COLO829 (cell line): ENCODE measurements at regions not wholly inside any gene's neighbourhood (a gene's known extent, or its start where the extent isn't known, plus 50 kb on each side); places are given as distances from the start of the nearest gene placed in this dataset.
"Not testable (repeated sequence)": the region's sequence is repeated elsewhere in the genome, so short reads cannot be mapped to it uniquely, and the experiment has no call there.

Source experiments
- DNase-seq: peaks from one replicate; pipeline ENCODE4 v3.0.0; 2012; ENCODE audit warnings: low spot score

DNA sequence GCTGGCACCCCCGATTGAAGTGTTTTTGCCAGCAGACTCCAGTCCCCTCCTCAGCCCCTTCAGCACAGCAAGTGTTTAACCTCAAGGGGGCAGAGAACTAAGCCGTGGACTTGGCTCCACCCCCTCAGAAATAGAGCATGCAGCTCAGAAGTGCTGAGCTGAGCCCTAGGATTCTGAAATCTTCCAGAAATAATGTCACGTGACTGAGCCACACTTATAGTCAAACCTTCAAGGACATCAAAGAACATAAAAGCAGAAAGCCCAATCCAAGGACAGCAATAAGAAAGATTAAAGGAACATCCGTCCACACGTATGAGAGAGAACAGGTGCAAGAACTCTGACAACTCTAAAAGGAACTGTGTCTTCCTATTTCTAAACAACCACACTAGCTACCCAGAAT is 317.7 kb upstream of the LRFN5 start:
- no peak for DNase-seq

DNA sequence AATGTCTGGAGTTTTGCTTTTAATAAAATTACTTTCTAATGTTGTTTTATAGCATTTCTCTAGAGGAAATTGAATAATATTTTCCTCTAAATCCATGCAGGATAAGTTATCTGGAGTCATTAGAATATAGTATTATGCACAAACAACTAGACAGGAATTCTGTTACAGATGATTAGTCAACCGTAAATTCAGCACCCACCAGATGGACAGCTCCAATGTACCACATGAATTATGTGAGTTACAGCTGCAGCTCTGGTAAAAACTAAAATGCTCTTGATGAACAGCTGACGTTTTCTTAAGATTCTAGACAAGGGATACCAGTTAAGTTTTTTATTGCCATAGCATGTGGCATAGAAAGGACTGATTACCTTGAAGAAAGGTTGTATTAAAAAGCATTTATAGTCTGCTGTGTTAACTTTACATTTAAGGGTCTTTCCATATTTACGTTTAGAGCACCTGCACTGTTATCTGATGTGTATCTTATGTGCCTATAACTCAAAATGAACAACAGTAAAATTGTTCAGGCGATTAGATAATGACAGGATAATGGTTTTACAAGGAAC is 321.4 kb upstream of the LRFN5 start:
- peak; percentile 1 for DNase-seq

DNA sequence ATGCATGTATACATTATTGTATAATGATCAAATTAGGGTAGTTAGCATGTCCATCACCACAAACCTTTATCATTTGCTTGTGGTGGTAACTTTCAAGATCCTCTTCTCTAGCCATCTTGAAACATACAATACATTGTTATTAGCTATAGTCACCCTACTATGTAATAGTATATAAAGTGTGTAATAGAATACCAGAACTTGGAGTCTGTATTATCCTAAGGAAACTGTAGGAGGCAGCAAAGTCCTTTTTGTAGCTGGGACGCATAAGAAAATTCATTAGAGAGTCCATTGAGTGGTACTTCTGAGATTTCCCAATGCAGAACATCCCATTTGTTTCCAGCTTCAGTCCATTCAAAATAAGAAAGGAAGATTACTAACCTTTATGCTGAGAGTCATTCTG is 325.9 kb upstream of the LRFN5 start:
- DNase-seq, result no peak

DNA sequence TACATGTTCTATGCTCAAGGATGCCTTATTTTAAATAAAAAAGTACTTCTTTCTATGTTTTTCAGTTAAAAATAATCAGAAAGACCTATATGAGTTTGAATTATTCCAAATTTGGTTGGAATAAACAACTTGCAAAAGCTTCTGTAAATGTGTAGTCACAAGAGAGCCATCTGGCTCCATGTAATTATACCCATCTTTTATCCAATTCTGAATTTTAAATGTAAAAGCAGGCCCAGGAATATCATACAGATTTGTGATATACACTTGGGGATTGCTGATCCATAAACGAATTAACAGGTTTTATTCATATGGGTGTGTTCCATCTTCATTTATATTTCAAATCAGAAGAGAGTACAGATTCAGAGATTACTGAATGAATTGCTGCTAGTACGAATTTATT is 329.2 kb upstream of the LRFN5 start:
- no peak for DNase-seq

DNA sequence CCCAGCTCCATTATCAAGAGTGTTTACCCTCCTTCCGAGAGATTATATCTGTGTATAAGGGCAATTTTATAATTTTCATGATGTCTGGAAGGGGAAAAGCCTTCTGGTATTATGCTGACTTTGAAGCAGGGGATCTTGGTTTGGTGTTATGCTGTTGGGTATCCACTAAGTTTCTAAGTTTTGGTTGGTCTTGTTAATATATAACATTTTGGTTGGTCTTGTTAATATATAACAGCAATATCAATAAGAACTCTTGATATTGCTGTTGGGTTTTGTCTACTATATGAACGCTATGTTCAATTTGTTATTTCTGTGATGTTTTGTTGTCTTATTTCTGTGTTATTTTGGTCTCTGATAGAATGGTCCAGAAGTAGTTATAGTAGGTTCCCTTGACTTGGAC is 349.2 kb upstream of the LRFN5 start:
- no peak for DNase-seq

DNA sequence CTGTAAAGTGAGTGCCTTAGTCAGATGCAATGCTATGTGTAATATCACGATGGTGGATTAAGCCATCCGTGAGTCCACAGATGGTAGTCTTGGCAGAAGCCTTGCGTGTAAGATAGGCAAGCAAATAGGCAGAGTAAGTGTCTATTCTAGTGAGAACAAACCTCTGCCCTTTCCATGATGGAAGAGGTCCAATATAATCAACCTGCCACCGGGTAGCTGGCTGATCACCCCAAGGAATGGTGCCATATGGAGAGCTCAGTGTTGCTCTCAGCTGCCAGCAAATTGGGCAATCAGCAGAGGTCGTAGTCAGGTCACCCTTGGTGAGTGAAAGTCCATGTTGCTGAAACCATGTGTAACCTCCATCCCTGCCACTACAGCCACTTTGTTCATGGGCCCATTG is 371.2 kb upstream of the LRFN5 start:
- DNase-seq, result no peak

DNA sequence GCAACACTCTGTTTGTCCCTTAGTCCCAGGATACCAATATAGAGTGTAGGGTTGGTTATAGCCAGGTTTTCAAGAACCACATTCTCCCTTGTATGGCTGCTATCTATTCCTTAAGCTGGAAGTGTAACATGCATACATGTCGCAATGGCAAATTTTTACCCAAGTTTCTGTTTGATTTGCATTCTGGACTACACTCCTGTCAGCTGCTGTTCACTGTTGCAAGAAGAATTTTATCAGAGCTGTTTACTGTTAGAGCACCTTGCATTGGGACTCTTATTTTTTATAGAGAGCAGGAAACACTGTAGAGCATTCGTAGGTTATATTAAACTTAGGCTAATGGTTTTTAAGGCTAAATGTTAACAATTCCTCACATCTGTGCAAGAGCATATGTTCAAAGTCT is 376.0 kb upstream of the LRFN5 start:
- DNase-seq, result no peak

DNA sequence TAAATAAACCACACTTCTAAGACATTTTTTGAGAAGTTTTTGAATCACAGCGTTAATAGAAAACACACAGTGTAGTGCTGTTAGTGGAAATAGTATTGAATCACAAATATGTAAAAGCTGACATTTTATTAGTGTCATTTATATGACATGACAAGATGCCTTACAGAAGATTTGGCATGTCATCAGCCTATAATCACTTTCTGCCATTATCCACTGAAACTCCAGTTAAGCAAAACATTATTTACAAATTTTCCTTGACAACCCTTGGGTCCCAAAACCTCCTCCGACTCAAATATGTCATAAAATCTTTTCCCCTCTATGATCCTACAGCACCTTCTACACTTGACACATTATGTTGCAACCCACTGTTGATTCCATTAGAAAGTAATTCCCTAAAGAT is 376.9 kb upstream of the LRFN5 start:
- DNase-seq, result no peak

DNA sequence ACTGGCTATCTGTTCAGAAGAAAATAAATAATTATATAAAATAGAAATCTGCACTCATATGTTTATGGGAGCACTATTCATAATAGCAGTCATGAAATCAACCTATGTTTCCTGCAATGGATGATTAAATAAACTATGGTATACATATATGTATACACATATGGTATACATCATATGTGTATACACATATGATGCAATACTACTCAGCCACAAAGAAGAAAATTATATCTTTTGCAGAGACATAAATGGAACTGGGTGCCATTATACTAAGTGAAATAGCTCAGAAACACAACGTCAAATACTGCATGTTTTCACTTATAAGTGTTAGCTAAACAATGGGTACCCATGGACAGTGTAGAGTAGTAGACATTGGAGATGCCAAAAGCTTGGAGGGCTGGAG is 381.2 kb upstream of the LRFN5 start:
- DNase-seq, result no peak

- DNase-seq, result no peak
Observed at GRCh38 chr14:41222581-41222980, 384.1 kb upstream of the LRFN5 start.

- DNase-seq, result not testable (repeated sequence)
Observed at GRCh38 chr14:41214978-41215377, 391.7 kb upstream of the LRFN5 start.

DNA sequence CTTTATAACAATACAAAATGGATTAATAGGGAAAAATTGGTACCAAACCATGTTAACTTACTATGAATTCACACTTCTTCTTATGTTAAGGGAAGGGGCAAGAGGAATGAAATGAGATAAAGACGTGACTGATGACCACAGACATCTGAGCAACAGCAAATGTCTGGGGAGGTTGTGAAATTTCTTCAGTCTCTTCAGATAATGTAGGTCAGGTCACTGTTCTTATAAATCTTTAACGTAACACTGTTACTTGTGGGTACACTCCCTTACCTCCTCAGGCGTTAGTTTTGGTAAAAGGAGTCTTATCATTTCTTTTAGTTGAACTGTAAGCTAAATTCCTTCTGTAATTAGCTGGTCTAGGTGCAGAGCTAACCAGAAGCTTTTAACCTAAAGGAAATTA is 405.0 kb upstream of the LRFN5 start:
- DNase-seq, result no peak

DNA sequence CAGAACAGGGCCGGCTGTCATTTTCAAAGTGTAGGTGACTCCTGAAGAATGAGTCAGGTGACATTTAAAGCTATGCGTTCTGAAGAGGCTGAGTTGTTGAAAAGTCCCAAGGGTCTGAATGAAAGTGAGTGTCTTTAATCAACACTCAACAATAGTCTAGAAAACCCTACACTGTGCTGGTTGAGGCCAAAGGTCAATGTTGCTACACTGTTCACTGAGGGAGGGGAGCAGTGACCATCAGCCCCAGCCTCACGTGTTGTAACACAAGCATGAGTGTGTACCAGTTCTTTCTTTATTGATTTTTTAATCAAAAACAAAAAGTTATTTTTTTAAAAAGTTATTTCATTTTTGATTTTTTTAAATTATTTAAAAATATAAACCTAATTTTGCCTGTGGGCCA is 418.8 kb upstream of the LRFN5 start:
- DNase-seq, result no peak

DNA sequence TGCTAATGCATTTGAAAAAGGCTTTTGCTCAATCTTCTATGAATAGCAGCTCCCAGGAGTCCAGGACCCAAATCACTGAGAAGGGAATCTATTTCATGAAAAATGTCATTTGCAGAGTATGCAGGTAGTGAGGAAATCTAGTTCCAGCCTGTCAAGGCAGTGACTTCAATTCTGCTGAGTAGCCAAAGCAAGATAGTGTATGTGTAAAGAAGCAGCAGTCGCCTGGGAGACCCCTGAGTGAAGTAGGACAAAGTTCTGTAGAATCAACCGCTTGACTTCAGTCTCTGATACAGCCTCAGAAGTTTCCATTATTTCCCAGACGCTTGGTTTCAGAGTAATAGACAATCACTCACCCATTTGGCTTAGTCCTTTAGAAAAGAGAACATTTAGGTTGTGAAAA is 435.6 kb upstream of the LRFN5 start:
- no peak for DNase-seq

DNA sequence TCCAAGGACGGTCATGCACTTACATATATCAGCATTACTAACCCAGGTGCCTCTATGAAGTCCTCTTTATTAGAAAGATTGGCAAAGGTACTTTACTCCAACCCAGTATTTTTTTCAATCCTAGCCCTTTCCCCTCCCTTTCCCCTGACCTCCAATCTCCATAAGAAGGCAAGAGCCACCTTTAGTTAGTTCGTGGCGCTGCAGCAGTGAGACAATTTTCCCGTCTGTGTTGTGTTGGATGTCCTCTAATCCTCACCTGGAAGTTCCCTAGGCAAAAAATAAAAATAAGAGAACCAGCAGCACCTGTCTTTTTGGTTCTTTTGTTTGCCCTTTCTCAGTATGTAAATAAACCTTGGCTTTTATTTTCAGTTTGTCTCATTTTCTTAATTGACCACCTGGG is 439.6 kb upstream of the LRFN5 start:
- no peak for DNase-seq

GRCh38 chr14:41154143-41154807 is 452.4 kb upstream of the LRFN5 start:
- DNase-seq, result no peak

- no peak for DNase-seq
Observed at GRCh38 chr14:41146391-41146790, 460.3 kb upstream of the LRFN5 start.

- no peak for DNase-seq
Observed at GRCh38 chr14:41144370-41144769, 462.3 kb upstream of the LRFN5 start.

DNA sequence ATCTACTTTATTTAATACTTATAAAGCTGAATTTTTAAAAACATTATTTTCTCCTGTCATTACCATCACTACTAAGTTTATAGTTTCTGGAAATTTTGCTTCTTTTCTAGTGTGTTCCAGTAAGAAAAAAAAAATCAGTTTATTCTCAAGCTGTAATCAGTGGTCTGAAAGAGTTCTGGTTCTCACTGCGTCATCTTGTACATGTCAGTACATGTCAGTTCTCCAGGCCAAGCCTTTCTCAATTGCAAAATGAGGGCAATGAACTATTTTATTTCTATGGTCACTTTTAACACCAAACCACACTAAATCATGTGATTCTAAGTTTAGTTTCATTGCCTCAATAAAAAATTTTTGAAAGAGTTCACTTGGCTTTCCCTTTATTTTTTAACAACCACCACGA is 468.9 kb upstream of the LRFN5 start:
- no peak for DNase-seq

DNA sequence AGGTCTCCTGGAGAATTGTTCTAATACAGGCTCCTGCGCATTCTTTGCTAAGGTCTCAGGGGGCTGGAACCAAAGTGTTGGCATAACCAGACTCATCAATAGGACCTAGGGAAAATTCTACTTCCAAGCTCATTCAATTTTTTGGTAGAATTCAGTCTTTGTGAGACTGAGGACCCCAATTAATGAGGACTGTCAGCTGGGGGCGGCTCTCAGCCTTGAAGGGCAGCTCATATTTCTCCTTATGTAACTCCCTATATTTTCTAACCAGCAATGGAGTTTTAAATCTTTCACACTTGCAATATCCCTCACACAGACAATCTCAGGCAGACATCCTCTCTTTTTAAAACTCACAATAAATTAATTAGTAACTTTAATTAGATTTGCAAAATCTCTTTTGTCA is 476.4 kb upstream of the LRFN5 start:
- no peak for DNase-seq

DNA sequence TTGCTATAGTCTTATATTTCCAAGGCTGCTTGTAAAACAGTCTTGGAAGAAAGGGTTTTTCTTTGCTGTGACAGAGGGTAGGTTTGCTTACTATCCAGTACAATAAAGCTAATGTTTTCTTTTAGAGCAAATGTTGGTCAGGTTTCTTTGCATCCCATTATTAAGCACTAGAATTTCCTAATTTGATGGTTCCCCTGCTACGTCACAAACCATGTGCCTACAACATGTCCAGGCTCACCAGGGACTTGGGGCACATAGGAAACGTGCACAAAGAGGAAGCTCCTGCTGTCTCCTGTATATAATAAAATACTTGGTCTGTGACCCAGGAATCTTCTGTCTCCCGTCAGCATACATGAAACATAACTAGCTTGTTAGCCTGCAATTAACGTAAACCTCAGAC is 486.3 kb upstream of the LRFN5 start:
- DNase-seq, result no peak

- DNase-seq, result no peak
Observed at GRCh38 chr14:41096131-41096530, 510.5 kb upstream of the LRFN5 start.

DNA sequence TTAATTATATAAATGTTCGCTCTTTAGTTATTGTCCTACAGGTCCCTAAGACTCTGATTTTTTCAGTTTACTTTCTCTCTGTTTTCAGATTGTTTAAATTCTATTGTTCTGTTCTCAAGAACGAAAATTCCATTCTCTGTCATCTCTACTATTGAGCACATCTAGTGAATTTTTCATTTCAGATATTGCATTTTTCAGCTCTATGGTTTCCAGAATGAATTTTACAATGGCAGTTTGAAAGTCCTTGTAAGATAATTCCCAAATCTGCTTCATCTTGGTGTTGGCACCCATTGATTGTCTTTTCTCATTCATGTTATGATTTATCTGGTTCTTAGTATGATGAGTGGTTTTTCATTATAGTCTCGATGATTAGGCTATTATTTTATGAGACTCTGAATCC is 519.6 kb upstream of the LRFN5 start:
- DNase-seq, result no peak

DNA sequence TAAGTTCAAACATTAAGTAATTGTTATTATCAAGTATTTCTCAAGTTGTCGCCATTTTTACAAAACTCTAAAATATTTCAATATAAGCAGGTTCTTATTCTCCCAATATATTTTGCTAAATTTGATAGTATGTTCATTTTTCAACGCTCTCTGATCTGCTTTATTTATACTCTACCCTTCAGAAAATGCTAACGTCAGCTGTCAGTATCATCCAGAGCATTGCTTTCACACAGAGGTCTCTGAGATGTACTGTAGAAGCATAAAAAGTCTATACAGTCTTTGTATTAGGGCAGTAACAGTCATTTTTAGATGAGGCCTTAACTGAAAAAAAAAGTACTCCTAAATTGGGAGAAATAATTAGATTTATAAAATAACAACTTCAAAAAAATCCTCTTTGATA is 533.1 kb upstream of the LRFN5 start:
- DNase-seq, result no peak

- no peak for DNase-seq
Observed at GRCh38 chr14:41072776-41073175, 533.9 kb upstream of the LRFN5 start.
